Thoracic aorta (tissue), 2 donors: ENCODE measurements at regions not wholly inside any gene's neighbourhood (a gene's known extent, or its start where the extent isn't known, plus 50 kb on each side); places are given as distances from the start of the nearest gene placed in this dataset.

Source experiments
- ATAC-seq: fragments of 150-250 bp; one replicate; pipeline ENCODE4 v1.8.0; 2017; ENCODE audit warnings: low read depth; ENCODE audit not compliant: insufficient number of reproducible peaks, low FRiP score
- DNase-seq: peaks from one replicate; pipeline ENCODE4 v3.0.0-alpha.2; 2020; ENCODE audit warnings: low spot score
- H3K27ac ChIP-seq, 2 donors: fragments of 200-600 bp; sonication (generic); 1 replicate in 1 of 2; 2 replicates in 1 of 2; pipeline ENCODE4 v1.5.1; 2016; ENCODE audit warnings: mild to moderate bottlenecking in 2 of 2, moderate library complexity in 2 of 2
- H3K27me3 ChIP-seq: fragments of 200-600 bp; sonication (generic); replicated peaks from 2 replicates; pipeline ENCODE4 v1.6.0; 2016; ENCODE audit warnings: mild to moderate bottlenecking; ENCODE audit not compliant: insufficient read depth
- H3K36me3 ChIP-seq: fragments of 200-600 bp; sonication (generic); one replicate; pipeline ENCODE4 v1.5.1; 2016
- H3K4me1 ChIP-seq, 2 donors: fragments of 200-600 bp; sonication (generic); 1 replicate in 1 of 2; 2 replicates in 1 of 2; pipeline versions ENCODE4 v1.5.1 to v1.6.0; 2016; ENCODE audit warnings: low read depth in 2 of 2, mild to moderate bottlenecking in 1 of 2; ENCODE audit not compliant: control insufficient read depth in 1 of 2
- H3K4me3 ChIP-seq: fragments of 200-600 bp; sonication (generic); 2 replicates; pipeline ENCODE4 v1.5.1; 2016; ENCODE audit warnings: mild to moderate bottlenecking
- H3K9me3 ChIP-seq: fragments of 200-600 bp; sonication (generic); 2 replicates; pipeline ENCODE4 v1.5.1; 2016
- TF ChIP-seq, protein P1 (sequence below): fragments of 200-600 bp; sonication (generic); IDR thresholded peaks from one replicate; pipeline ENCODE4 v1.5.1; 2019; ENCODE audit warnings: antibody characterized with exemption

DNA sequence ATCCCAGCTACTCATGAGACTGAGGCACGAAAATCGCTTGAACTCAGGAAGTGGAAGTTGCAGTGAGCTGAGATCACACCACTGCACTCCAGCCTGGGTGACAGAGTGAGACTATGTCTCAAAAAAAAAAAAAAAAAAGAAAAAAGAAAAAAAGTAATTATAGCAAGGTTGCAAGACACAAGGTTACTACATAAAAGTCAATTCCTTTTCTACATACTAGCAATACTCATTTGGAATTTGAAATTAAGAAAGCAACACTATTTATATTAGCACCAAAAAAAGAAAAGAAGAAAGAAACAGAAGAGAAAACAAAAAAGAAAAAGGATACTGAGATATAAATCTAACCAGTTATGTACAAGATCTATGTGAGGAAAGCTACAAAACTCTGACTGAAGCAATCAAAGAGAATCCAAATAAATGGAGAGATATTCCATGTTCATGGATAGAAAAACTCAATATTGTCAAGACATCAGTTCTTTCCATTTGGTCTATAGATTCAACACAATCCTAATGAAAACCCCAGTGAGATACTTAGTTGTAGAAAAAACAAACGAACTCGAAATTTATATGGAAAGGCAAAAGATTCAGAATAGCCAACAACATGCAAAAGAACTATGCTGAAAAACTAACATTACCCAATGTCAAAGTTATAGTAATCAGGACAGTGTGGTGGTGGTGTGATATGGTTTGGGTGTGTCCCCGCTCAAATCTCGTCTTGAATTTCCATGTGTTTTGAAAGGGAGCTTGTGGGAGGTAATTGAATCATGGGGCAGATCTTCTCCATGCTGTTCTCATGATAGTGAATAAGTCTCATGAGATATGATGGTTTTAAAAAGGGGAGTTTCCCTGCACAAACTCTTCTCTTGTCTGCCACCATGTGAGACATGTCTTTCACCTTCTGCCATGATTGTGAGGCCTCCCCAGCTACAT is 73.3 kb downstream of the GPX5 start:
- ATAC-seq = no peak
- TF ChIP-seq, protein P1, sequence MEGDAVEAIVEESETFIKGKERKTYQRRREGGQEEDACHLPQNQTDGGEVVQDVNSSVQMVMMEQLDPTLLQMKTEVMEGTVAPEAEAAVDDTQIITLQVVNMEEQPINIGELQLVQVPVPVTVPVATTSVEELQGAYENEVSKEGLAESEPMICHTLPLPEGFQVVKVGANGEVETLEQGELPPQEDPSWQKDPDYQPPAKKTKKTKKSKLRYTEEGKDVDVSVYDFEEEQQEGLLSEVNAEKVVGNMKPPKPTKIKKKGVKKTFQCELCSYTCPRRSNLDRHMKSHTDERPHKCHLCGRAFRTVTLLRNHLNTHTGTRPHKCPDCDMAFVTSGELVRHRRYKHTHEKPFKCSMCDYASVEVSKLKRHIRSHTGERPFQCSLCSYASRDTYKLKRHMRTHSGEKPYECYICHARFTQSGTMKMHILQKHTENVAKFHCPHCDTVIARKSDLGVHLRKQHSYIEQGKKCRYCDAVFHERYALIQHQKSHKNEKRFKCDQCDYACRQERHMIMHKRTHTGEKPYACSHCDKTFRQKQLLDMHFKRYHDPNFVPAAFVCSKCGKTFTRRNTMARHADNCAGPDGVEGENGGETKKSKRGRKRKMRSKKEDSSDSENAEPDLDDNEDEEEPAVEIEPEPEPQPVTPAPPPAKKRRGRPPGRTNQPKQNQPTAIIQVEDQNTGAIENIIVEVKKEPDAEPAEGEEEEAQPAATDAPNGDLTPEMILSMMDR = no peak
- DNase-seq = no peak
- no peak overlapping the region for H3K27ac ChIP-seq
- no peaks in the 10 kb centered on the region for H3K36me3 ChIP-seq
- H3K4me3 ChIP-seq = no peak overlapping the region
- no peaks in the 10 kb centered on the region for H3K27me3 ChIP-seq
- no peaks in the 10 kb centered on the region for H3K4me1 ChIP-seq
- no peaks in the 10 kb centered on the region for H3K9me3 ChIP-seq

DNA sequence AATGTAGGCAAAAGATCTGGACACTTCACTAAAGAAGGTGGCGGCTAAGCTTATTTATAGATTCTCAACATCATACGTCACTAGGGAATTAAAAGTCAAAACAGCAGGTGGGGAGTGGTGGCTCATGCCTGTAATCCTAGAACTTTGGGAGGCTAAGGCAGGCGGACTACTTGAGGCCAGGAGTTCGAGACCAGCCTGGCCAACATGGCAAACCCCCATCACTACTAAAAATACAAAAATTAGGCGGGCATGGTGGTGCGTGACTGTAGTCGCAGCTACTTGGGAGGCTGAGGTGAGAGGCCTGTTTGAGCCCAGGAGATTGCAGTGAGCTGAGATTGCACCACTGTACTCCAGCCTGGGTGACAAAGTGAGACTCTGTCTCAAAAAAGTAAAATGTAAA is 74.6 kb downstream of the GPX5 start:
- DNase-seq (no peak), ATAC-seq (no peak)
- no peaks in the 10 kb centered on the region for H3K36me3 ChIP-seq
- TF ChIP-seq, protein P1 = no peak
- no peaks in the 10 kb centered on the region for H3K27me3 ChIP-seq
- no peak overlapping the region for H3K27ac ChIP-seq
- no peaks in the 10 kb centered on the region for H3K4me1 ChIP-seq
- no peak overlapping the region for H3K4me3 ChIP-seq
- no peaks in the 10 kb centered on the region for H3K9me3 ChIP-seq

DNA sequence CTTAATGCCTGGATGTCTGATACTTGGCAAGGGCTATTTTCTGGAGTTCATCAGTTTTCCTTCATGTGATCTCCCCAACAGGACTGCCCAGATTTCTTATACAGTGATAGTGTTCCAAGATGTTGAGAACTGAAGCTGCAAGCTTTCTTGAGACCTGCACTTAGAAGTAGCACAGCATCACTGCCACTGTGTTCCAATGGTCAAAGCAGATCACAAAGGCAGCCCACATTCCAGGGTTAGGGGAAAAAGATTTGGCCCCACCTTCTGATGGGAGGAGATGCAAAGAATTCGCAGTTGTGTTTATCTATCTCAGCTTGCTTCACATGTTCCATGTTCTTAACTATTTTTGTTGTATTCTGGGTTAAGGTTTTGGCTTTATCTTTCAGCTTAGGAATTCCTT is 78.2 kb downstream of the GPX5 start:
- Histone ChIP-seq H3K36me3 (no peaks in the 10 kb centered on the region), H3K9me3 (no peaks in the 10 kb centered on the region), H3K4me3 (no peak overlapping the region), H3K27me3 (no peaks in the 10 kb centered on the region), H3K27ac (no peak overlapping the region), H3K4me1 (no peaks in the 10 kb centered on the region)
- DNase-seq = no peak
- TF ChIP-seq, protein P1 = no peak
- no peak for ATAC-seq

DNA sequence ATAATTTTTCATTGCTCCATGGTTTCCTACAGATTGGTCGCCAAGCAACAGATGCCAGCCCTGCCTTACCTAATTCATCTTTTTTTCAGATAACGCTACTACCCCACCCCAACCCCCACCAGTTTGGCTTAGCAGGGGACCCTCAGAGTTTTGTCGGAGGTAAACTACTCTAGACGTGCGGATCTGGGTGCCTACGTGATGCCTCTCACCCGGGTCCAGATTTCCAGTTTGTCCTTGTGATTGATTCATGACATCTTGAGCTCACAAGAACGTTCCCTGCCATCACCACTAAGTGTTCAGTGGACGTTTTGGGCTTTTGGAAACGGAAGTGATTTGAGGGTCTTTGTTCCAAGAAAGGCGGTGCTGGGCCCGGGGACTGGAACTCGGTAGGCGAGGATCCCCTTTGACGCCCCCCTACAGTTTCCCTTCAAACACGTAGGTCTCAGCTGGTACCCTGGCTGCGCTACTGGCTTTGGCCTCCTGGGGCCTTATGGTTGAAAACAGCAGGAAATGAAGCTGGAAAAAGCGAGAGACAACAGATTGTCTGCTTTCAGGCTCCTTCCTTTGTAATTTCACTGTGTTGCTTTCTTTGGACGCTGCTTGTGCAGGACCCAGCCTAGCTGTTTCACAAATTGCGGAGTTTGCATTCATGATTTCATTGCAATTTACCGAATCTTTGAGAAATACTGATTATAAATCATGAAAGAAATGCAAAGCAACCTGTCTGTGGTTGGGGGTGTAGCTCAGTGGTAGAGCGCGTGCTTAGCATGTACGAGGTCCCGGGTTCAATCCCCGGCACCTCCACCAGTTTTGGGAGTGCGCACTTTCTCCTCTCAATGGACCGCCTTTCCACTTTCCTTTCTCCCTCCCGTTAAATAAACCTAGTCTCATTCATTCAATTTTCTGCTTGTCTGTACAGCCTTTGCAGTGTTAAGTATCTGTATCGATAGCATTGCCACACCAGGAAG is 81.0 kb downstream of the GPX5 start:
- no peaks in the 10 kb centered on the region for H3K4me1 ChIP-seq
- no peak overlapping the region for H3K4me3 ChIP-seq
- TF ChIP-seq, protein P1 = no peak
- DNase-seq (no peak), ATAC-seq (no peak)
- H3K27me3 ChIP-seq = no peaks in the 10 kb centered on the region
- H3K9me3 ChIP-seq = no peaks in the 10 kb centered on the region
- H3K27ac ChIP-seq = no peak overlapping the region
- H3K36me3 ChIP-seq = no peaks in the 10 kb centered on the region

DNA sequence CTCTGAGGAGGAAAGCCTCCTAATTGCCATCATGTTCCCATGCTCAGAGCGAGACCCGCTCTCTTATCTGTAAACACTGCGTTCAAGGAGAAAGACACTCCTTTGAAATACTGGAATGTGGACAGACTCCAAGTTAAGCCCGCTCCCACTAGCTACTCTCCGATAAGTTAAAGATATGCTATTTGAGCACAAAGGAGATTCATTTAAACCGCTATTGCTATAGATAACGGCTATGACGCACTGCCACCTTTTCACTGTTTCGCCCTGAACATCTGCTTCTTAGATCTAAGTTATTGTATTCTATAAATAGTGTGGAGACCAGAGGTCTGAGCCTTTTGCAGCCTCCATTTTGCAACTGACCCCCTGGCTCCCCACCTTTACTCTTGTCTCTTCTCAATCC is 82.3 kb downstream of the GPX5 start:
- H3K4me1 ChIP-seq = no peaks in the 10 kb centered on the region
- DNase-seq (no peak), ATAC-seq (no peak)
- TF ChIP-seq, protein P1 = no peak
- no peaks in the 10 kb centered on the region for H3K27me3 ChIP-seq
- H3K4me3 ChIP-seq = no peak overlapping the region
- H3K36me3 ChIP-seq = no peaks in the 10 kb centered on the region
- no peak overlapping the region for H3K27ac ChIP-seq
- no peaks in the 10 kb centered on the region for H3K9me3 ChIP-seq
